MM.1S (cell line): ENCODE measurements at regions not wholly inside any gene's neighbourhood (a gene's known extent, or its start where the extent isn't known, plus 50 kb on each side); places are given as distances from the start of the nearest gene placed in this dataset.

Source experiments
- EZH2phosphoT487 ChIP-seq: fragments of 300-600 bp; sonication (generic); IDR thresholded peaks from 2 replicates; pipeline ENCODE4 v1.6.1; 2018; ENCODE audit warnings: antibody characterized with exemption, low read length
- TF ChIP-seq, protein P1 (sequence below): fragments of 300-600 bp; sonication (generic); IDR thresholded peaks from 2 replicates; pipeline ENCODE4 v1.5.1; 2016; ENCODE audit warnings: antibody characterized with exemption, low read length, mixed read lengths

DNA sequence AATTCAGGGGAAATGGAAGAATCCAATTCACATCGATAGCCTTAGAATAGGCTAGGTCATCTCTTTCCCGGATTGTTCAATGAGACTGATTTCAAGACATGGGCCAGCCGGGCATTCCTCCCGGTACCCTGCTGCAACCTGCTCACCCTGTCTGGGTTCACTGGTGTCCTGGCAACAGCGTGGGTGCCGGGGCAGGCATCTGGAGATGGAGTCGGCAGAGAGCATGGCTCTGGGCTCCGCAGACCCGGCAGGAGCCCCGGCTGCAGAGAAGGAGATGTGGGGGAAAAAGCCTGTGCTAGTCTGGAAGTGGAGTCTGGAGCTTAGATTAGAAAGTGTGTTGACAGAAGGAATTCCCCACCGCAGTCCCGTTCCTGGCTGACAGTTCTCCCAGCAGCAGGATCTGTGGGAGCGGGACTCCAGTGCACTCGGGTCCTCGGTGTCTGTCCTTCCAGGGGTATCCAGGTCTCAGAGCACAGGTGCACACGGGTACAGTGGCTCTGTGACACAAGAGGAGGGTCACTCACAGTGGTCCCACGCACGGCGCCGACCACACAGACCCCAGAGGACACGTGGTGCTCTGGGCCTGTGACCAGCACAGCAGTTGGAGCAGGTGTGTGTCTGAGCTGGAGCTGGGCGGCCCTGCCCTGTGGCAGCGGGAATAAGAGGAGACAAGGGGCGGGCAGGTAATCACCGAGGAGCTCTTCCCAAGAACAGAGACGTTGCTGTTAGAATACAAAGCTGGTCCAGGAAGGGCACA, 65.7 kb upstream of the PITRM1 start:
- TF ChIP-seq, protein P1, sequence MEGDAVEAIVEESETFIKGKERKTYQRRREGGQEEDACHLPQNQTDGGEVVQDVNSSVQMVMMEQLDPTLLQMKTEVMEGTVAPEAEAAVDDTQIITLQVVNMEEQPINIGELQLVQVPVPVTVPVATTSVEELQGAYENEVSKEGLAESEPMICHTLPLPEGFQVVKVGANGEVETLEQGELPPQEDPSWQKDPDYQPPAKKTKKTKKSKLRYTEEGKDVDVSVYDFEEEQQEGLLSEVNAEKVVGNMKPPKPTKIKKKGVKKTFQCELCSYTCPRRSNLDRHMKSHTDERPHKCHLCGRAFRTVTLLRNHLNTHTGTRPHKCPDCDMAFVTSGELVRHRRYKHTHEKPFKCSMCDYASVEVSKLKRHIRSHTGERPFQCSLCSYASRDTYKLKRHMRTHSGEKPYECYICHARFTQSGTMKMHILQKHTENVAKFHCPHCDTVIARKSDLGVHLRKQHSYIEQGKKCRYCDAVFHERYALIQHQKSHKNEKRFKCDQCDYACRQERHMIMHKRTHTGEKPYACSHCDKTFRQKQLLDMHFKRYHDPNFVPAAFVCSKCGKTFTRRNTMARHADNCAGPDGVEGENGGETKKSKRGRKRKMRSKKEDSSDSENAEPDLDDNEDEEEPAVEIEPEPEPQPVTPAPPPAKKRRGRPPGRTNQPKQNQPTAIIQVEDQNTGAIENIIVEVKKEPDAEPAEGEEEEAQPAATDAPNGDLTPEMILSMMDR = no peak
- TF ChIP-seq EZH2phosphoT487 = no peak
